ENCODE measurements at regions not wholly inside any gene's neighbourhood (a gene's known extent, or its start where the extent isn't known, plus 50 kb on each side); places are given as distances from the start of the nearest gene placed in this dataset.

- no peak for DNase-seq (ENCODE audit: low read depth)
Observed at GRCh38 chr13:40118337-40118736, 462.9 kb downstream of the COG6 start.

- DNase-seq (ENCODE audit: low read depth) = no peak
Observed at GRCh38 chr13:40119852-40120251, 464.4 kb downstream of the COG6 start.

- no peak for DNase-seq (ENCODE audit: low read depth)
Observed at GRCh38 chr13:40120288-40120687, 464.8 kb downstream of the COG6 start.

- DNase-seq (ENCODE audit: low read depth) = no peak
Observed at GRCh38 chr13:40120781-40121180, 465.3 kb downstream of the COG6 start.

GRCh38 chr13:40121722-40122121, 466.3 kb downstream of the COG6 start:
- no peak for DNase-seq (ENCODE audit: low read depth)

DNA sequence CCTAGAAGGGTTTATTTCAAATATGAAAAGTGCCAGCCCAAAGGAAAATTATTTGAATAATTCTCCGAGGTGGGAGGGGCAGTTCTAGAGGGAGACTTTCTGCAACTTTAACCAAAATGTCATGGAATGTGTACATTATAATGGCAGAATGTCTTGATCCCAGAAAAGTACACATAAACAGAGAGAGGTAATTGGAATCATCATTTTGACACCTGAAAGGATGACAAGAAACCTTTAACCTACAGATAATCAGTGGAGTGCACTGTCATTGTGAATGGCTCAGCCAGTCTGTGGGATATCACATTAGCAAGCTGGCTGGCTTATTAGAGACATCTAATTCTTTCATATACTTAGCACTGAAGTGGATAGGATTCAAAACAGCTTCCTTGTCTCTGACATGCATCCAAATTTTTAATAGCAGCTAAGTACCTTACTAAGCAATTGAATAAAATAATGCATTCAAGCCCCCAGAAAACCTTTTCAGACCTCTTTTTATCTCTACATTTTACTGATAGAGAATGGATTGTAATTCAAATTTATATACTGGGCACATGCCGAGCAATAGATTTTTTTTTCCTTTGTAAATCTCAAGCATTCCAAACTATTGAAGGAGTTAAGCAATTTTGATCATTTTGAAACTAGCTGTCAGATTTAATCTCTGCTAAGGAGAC, 468.6 kb downstream of the COG6 start:
- DNase-seq (ENCODE audit: low read depth) = no peak

GRCh38 chr13:40124633-40125015, 469.2 kb downstream of the COG6 start:
- DNase-seq (ENCODE audit: low read depth) = no peak

DNA sequence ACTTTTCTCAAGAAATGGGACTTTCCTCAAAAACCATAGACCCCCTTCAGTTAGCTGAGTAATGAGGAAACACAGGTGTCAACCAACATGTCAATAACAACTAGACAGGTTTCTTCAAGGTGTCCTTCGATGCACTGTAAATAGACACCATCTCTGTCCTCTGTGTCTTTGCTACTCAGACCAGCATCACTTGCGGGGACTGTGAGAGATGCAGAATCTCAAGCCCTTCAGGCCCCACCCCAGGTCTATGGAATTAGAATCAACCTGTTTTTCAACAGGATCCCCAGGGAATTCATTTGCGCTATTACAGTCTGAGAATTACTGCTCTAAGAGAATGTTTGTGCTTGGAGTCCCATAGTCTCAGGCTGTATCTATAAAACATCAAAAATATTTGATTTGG, 469.9 kb downstream of the COG6 start:
- no peak for DNase-seq (ENCODE audit: low read depth)

GRCh38 chr13:40126306-40127085, 471.0 kb downstream of the COG6 start:
- no peak for DNase-seq (ENCODE audit: low read depth)

GRCh38 chr13:40127476-40127875, 472.0 kb downstream of the COG6 start:
- no peak for DNase-seq (ENCODE audit: low read depth)

- no peak for DNase-seq (ENCODE audit: low read depth)
Observed at GRCh38 chr13:40127925-40128324, 472.5 kb downstream of the COG6 start.

GRCh38 chr13:40129467-40129866, 474.0 kb downstream of the COG6 start:
- DNase-seq (ENCODE audit: low read depth) = no peak

DNA sequence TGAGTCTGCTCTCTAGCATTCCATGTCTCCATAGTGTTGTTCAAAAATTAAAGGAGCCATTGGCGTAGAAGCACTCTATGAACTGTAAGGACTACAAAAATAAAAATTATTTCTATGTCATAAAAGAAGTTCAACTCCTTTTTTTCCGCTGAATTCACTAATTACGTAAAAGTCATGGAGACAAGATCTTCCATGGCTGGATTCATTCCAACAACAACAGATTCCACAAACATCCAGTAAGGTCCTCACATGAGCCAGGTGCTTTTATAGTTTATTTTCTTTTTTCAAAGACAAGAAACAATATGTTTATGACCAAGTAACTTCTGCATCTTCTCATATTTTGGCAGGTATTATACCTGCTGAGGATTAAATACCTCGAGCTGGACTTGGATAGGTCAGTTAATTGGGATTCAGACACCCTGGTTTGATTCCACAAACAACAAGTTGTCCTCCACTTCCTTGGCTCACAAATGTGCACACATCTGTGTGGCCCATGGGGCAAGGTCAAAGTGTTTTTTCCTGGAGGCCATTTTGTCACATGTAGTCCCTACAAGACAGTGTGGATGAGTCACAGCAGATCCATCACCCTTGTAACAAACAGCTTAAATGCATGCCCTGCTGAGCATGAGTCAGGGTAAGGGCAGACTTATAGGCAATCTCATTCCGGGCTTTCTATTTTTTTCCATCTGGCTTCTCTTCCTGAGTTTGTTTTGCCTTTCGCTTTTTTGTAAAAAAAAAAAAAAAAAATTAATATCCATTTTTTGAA, 475.6 kb downstream of the COG6 start:
- no peak for DNase-seq (ENCODE audit: low read depth)

DNA sequence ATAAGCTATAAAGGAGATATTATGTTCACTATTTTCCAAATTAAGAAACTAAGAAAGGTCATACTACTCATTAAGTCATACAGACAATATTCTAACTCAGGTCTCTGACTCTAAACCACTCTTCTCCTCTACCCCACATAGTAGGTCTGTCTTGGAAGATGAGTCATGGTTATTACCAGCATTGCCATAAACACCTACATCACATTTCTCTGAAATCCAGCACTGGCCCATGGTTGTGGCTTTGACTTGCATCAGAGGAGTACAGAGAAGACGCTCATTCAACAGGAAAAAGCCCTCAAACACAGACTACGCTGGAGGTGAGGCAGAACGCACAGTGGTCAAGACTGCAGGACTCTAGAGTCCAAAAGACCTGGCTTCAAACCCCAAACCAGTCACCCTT, 476.8 kb downstream of the COG6 start:
- no peak for DNase-seq (ENCODE audit: low read depth)

DNA sequence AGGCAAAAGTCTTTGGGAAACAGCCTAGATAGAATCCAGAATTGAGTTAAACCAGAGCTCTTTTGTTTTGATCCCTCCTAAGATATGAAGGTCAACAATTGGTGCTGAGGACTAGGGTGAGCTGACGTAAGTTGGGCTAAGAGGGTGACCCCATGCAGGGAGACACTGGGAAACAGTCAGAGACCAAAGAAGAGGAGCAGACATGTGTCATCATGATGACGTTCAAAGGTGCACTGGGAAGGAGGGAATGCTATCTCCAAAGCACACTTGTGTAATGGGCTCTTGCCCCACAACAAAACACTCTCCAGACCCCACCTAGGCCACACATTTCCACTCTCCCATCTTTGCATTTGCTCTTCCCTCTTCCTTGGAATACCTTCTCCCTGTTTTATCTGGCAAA, 481.4 kb downstream of the COG6 start:
- no peak for DNase-seq (ENCODE audit: low read depth)

DNA sequence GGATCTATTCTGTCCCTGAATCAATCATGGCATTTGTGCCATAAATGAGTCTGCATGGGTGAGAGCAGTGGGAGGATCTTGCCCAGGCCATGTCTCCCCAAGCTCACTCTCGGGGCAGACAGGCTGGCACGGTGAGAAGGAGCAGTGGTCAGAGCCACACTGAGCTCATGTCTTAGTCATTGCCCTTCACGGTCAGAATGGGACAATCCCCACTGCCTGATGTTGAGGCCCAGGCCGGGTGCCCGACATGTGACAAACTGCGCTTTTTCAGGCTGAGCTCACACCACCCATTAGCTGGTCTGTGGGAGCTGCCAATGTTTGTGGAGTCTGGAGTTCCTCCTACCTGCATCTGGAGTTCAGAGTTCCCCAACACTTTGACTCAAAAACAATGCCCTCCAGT, 481.9 kb downstream of the COG6 start:
- DNase-seq (ENCODE audit: low read depth) = no peak

DNA sequence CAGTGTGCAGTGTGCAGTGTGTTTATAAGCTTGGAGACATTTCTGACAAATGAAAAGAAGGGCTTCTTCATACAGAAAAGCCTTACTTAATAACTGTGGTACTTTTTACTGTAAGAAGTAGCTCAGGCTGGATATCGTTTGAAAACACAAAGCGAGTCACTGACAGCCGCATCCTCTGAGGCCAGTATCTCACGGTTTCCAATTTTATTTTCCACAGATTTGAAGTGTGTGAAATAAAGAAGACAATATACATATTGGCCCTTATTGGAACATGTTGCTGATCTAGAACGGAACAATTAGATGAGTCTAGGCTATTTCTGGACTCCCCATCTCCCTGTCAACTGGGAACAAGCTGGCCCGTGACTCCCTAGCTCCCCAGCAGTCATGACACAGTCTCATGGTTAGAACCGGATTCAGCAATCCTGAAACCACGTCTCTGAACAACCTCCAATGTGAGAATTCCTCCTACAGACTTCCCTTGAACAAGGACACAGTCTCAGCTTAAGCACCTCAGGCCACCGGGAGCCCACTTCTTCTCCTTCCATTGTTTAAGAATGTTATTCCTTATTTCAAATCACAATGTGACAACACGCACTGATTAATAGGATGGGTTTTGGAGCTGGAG, 484.5 kb downstream of the COG6 start:
- no peak for DNase-seq (ENCODE audit: low read depth)

DNA sequence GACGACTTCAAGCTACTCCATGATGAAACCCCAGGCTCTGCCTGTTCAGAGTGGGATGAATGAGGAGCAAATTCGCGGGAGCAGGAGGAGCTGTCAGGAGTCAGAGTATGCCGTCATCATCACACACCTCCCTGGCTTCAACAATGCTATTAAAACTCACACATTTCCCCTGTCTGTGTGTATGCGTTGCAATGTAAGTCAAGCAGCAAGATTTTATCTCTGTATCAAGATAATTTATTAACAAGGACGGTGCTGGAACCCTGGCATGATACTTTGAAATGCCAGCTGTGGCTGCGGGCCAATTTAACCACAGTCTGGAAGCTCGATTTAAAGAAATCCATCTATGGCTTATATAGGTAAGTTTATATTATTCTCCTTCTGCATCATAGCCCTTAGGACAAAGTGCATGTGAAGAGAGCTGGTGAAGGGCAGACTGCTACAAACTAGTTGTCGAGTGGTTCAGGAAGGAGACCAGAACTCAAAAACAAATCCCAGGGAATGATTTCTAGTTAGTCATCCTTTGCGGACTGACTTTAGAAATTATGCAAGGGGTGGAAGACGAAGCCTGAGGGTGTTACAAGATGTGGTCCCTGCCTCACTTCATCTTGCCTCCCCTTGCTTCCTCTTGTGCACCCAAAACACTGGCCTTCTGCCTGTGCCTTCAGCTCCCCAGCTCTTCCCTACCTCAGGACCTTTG, 486.5 kb downstream of the COG6 start:
- no peak for DNase-seq (ENCODE audit: low read depth)

- DNase-seq (ENCODE audit: low read depth) = no peak
Observed at GRCh38 chr13:40143106-40143505, 487.6 kb downstream of the COG6 start.

GRCh38 chr13:40143559-40143958, 488.1 kb downstream of the COG6 start:
- DNase-seq (ENCODE audit: low read depth) = no peak

GRCh38 chr13:40145139-40145538, 489.7 kb downstream of the COG6 start:
- DNase-seq (ENCODE audit: low read depth) = no peak

DNA sequence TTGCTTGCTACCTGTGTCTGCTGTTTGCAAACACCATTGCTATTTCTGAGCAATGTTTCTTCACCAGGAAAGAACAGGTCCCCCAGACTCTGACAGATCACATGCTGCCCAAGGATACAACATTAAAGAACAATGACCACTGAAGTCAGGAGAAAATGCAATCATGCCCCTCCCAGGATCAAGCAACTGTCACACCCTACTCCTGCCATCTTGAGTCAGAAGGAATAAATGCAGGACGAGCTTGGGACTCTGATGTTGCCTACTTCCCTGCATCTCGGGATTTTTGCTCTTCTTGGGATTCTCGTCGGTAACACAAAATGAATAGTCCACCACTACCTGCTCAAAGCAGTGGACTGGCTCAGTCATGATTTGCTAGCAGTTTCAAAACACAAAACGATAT, 490.6 kb downstream of the COG6 start:
- DNase-seq (ENCODE audit: low read depth) = no peak
